ENCODE measurements at regions not wholly inside any gene's neighbourhood (a gene's known extent, or its start where the extent isn't known, plus 50 kb on each side); places are given as distances from the start of the nearest gene placed in this dataset.

GRCh38 chr14:28308734-28309133 is 457.9 kb upstream of the FOXG1 start:
- no peak for TF ChIP-seq EP300 (IDR thresholded peaks at IDR 0.05; ENCODE audit: borderline replicate concordance)
- no peak for TF ChIP-seq MAX (IDR thresholded peaks at IDR 0.05)
- TF ChIP-seq REST (IDR thresholded peaks at IDR 0.05; ENCODE audit: low read depth) = no peak
- TF ChIP-seq TAF1 (IDR thresholded peaks at IDR 0.05; ENCODE audit: low read depth) = no peak
- no peak for TF ChIP-seq RAD21 (IDR thresholded peaks at IDR 0.05; ENCODE audit: low read depth)
- TF ChIP-seq YY1 (IDR thresholded peaks at IDR 0.05; ENCODE audit: low read depth) = no peak
- no peak for TF ChIP-seq EGR1 (IDR thresholded peaks at IDR 0.05)
- TF ChIP-seq FOXM1 (IDR thresholded peaks at IDR 0.05; ENCODE audit: borderline replicate concordance, low read depth) = no peak
- no peak for TF ChIP-seq USF1 (IDR thresholded peaks at IDR 0.05)
- no peak for TF ChIP-seq CEBPB (IDR thresholded peaks at IDR 0.05)
- TF ChIP-seq CREB1 (IDR thresholded peaks at IDR 0.05; ENCODE audit: low read depth) = no peak
- TF ChIP-seq ZBTB7A (IDR thresholded peaks at IDR 0.05; ENCODE audit: low read depth) = no peak
- TF ChIP-seq TEAD4 (IDR thresholded peaks at IDR 0.05) = no peak
- no peak for TF ChIP-seq TCF12 (IDR thresholded peaks at IDR 0.05; ENCODE audit: low read depth)
